Gastroesophageal sphincter (tissue), 4 donors: ENCODE measurements at regions not wholly inside any gene's neighbourhood (a gene's known extent, or its start where the extent isn't known, plus 50 kb on each side); places are given as distances from the start of the nearest gene placed in this dataset.

ENCODE experiments used
- ATAC-seq: fragments of 150-250 bp; one replicate; pipeline ENCODE4 v1.9.1; 2016; ENCODE audit warnings: mild to moderate bottlenecking, moderate library complexity
- H3K27ac ChIP-seq, 4 donors: fragments of 200-600 bp; sonication (generic) in 3 of 4; 1 replicate in 3 of 4; 2 replicates in 1 of 4; pipeline ENCODE4 v1.5.1; 2016 to 2019
- H3K27me3 ChIP-seq: fragments of 200-600 bp; sonication (generic); one replicate; pipeline ENCODE4 v1.5.1; 2019
- H3K36me3 ChIP-seq, 2 donors: fragments of 200-600 bp; sonication (generic); one replicate each; pipeline ENCODE4 v1.5.1; 2019; ENCODE audit warnings: control low read depth in 1 of 2
- H3K4me1 ChIP-seq, 3 donors: fragments of 200-600 bp; sonication (generic); 1 replicate in 2 of 3; 2 replicates in 1 of 3; pipeline ENCODE4 v1.5.1; 2016 to 2019; ENCODE audit warnings: control low read depth in 2 of 3
- H3K4me3 ChIP-seq, 2 donors: fragments of 200-600 bp; sonication (generic); one replicate each; pipeline ENCODE4 v1.5.1; 2019; ENCODE audit warnings: mild to moderate bottlenecking in 1 of 2, moderate library complexity in 1 of 2
- H3K9me3 ChIP-seq, 3 donors: fragments of 200-600 bp; sonication (generic); one replicate each; pipeline ENCODE4 v1.5.1; 2017 to 2019; ENCODE audit warnings: control low read depth in 2 of 3
- CTCF ChIP-seq, 4 experiments: fragments of 200-600 bp in 2 of 4; fragments of 450-650 bp in 2 of 4; sonication (generic) in 1 of 4; IDR thresholded peaks; one replicate each; pipeline ENCODE4 v1.5.1; 2017 to 2019; ENCODE audit warnings: antibody characterized with exemption in 4 of 4, mild to moderate bottlenecking in 2 of 4, moderate library complexity in 2 of 4
- EP300 ChIP-seq: sonication (generic); formaldehyde crosslinking; IDR thresholded peaks from one replicate; pipeline ENCODE4 v1.6.1; 2017; ENCODE audit warnings: antibody characterized with exemption, mild to moderate bottlenecking
- POLR2A ChIP-seq, 2 donors: fragments of 450-650 bp; IDR thresholded peaks; one replicate each; pipeline ENCODE4 v1.6.1; 2017; ENCODE audit warnings: antibody characterized with exemption in 2 of 2, mild to moderate bottlenecking in 2 of 2, moderate library complexity in 1 of 2
- POLR2AphosphoS5 ChIP-seq: sonication (generic); formaldehyde crosslinking; IDR thresholded peaks from one replicate; pipeline ENCODE4 v1.6.1; 2017; ENCODE audit warnings: antibody characterized with exemption
- WGBS, 2 donors: methylation state at CpG; one replicate each; pipeline ENCODE4 v1.1.5; 2018; ENCODE audit warnings: low coverage in 1 of 2; 5-methylcytosine and 5-hydroxymethylcytosine counted together

GRCh38 chr2:222055328-222055727, 243.5 kb downstream of the PAX3 start:
- Histone ChIP-seq H3K27ac (no peak overlapping the region), H3K36me3 (no peaks in the 10 kb centered on the region), H3K27me3 (peaks cover 95% of the 10 kb centered on the region), H3K4me1 (no peaks in the 10 kb centered on the region), H3K4me3 (no peak overlapping the region), H3K9me3 (no peaks in the 10 kb centered on the region)
- 0 to 13% methylated on average over 3 to 4 of the region's 4 CpGs for WGBS, 2 donors
- TF ChIP-seq EP300 = no peak
- no peak for TF ChIP-seq CTCF (IDR thresholded peaks at IDR 0.05)
- no peak for TF ChIP-seq POLR2A (IDR thresholded peaks at IDR 0.05)
- no peak for TF ChIP-seq POLR2AphosphoS5
- no peak for ATAC-seq

DNA sequence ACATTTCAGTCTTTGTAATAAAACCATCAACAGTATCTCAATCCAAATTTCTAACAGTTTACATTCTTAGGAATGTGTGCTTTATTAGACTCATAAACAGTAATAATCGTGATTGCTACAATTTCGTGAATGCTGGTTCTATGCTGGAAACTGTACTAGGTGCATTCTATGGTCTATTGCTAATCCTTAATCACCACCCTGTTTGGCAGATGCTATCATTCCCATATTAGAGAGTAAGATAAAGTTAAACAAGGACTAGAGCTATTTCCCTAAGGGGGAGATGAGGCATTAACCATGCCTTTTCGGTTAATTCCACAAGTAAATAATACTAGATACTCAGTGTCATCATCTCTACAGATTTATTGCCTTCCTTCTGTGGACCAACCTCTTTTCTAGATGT, 244.0 kb downstream of the PAX3 start:
- no peaks in the 10 kb centered on the region for H3K4me1 ChIP-seq
- TF ChIP-seq POLR2A (IDR thresholded peaks at IDR 0.05) (no peak), POLR2AphosphoS5 (no peak), EP300 (no peak), CTCF (IDR thresholded peaks at IDR 0.05) (no peak)
- H3K9me3 ChIP-seq = no peaks in the 10 kb centered on the region
- no peak for ATAC-seq
- peaks cover 95% of the 10 kb centered on the region for H3K27me3 ChIP-seq
- no peak overlapping the region for H3K4me3 ChIP-seq
- no peaks in the 10 kb centered on the region for H3K36me3 ChIP-seq
- H3K27ac ChIP-seq = no peak overlapping the region
- 43 to 62% methylated on average over 3 of the region's 3 CpGs for WGBS, 2 donors

DNA sequence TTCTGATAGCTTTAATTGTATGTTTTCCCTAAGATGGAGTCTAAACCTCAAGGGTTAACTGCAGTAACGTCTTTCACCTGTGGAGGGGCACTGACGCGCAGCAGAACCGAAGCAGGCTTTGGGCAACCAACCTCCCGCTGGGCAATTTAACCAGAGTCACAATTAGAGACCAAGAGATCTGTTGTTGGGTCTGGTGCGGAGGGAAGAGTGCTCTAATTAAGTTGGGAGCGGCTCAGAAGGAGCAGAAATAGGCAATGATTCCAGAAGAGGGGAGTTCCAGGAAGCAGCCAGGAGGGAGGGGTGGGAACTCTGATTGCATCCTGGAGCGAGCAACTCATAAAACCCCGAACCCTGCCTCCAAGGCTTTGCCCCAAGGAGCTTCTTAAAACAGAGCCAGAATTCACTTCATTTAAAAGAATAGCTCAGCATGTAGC, 245.8 kb downstream of the PAX3 start:
- H3K4me3 ChIP-seq = no peak overlapping the region
- WGBS, 2 donors = 0 to 7% methylated on average over 7 to 8 of the region's 9 CpGs
- no peaks in the 10 kb centered on the region for H3K9me3 ChIP-seq
- H3K36me3 ChIP-seq = no peaks in the 10 kb centered on the region
- ATAC-seq = no peak
- TF ChIP-seq POLR2AphosphoS5 = no peak
- TF ChIP-seq CTCF (IDR thresholded peaks at IDR 0.05) = no peak
- no peak for TF ChIP-seq EP300
- TF ChIP-seq POLR2A (IDR thresholded peaks at IDR 0.05) = no peak
- peaks cover 81% of the 10 kb centered on the region for H3K27me3 ChIP-seq
- H3K4me1 ChIP-seq = no peaks in the 10 kb centered on the region
- H3K27ac ChIP-seq = no peak overlapping the region

GRCh38 chr2:222050981-222051380, 247.8 kb downstream of the PAX3 start:
- TF ChIP-seq POLR2A (IDR thresholded peaks at IDR 0.05) (no peak), CTCF (IDR thresholded peaks at IDR 0.05) (no peak), POLR2AphosphoS5 (no peak), EP300 (no peak)
- ATAC-seq = no peak

DNA sequence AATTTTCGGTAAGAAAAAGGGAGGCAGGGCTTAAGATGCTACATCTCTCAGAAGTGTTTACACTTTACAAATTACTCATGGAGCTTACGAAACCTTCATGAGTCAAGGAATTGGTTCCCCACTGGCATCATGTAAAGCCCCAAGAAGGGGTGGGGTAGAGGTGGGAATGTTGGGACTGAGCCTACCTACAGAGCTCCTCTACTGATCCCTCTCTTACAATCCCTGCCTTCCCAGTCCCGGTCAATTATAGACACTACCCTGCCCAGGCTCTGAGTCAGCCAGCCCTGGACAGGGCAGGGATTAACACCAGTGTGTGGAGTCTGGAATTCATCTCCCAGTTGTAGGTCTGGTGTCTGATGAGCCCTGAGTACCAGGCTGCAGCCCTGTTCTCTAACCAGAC, 248.9 kb downstream of the PAX3 start:
- Histone ChIP-seq H3K4me3 (no peak overlapping the region), H3K4me1 (no peaks in the 10 kb centered on the region), H3K27me3 (peaks cover 51% of the 10 kb centered on the region), H3K27ac (no peak overlapping the region), H3K9me3 (no peaks in the 10 kb centered on the region), H3K36me3 (no peaks in the 10 kb centered on the region)
- WGBS, 2 donors = 52 to 60% methylated on average over 1 to 2 of the region's 3 CpGs
- no peak for ATAC-seq
- TF ChIP-seq CTCF (IDR thresholded peaks at IDR 0.05) (no peak), POLR2A (IDR thresholded peaks at IDR 0.05) (no peak), EP300 (no peak), POLR2AphosphoS5 (no peak)

More at GRCh38 chr2:222050981-222051380, 247.8 kb downstream of the PAX3 start:
- Histone ChIP-seq H3K27me3 (peaks cover 62% of the 10 kb centered on the region), H3K4me1 (no peaks in the 10 kb centered on the region), H3K9me3 (no peaks in the 10 kb centered on the region), H3K27ac (no peak overlapping the region), H3K36me3 (no peaks in the 10 kb centered on the region), H3K4me3 (no peak overlapping the region)
- 64 to 75% methylated on average over 3 to 4 of the region's 4 CpGs for WGBS, 2 donors
